ENCODE measurements at regions not wholly inside any gene's neighbourhood (a gene's known extent, or its start where the extent isn't known, plus 50 kb on each side); places are given as distances from the start of the nearest gene placed in this dataset.
"Not testable (repeated sequence)": the region's sequence is repeated elsewhere in the genome, so short reads cannot be mapped to it uniquely, and the experiment has no call there.

GRCh38 chr1:120634816-120635806 is 88.6 kb upstream of the NBPF26 start:
- not testable (repeated sequence) for TF ChIP-seq MEF2A (IDR thresholded peaks at IDR 0.05; ENCODE audit: borderline replicate concordance, low read depth); RFX5 (IDR thresholded peaks at IDR 0.05; ENCODE audit: low read length); CTCF (IDR thresholded peaks at IDR 0.05); TEAD4 (IDR thresholded peaks at IDR 0.05; ENCODE audit: borderline replicate concordance, insufficient read depth); EP300 (IDR thresholded peaks at IDR 0.05; ENCODE audit: borderline replicate concordance in 1 of 2, low read depth in 1 of 2, low read length in 1 of 2); YY1 (IDR thresholded peaks at IDR 0.05; ENCODE audit: low read depth); JUND (IDR thresholded peaks at IDR 0.05); ZBTB33 (IDR thresholded peaks at IDR 0.05; ENCODE audit: borderline replicate concordance, low read depth); POLR2AphosphoS5 (IDR thresholded peaks at IDR 0.05; ENCODE audit: low read depth, low read length); GATA2 (CRISPR knock-in tag; IDR thresholded peaks at IDR 0.05)

All from SK-N-SH (cell line).